IgD-negative memory B cell (primary cell): ENCODE measurements at regions not wholly inside any gene's neighbourhood (a gene's known extent, or its start where the extent isn't known, plus 50 kb on each side); places are given as distances from the start of the nearest gene placed in this dataset.

Experiments
- H3K27ac Mint-ChIP-seq, 3 donors: one replicate each; pipeline ENCODE4 v1.8.0; 2020 to 2022; ENCODE audit warnings: mild to moderate bottlenecking in 3 of 3, mixed read lengths in 3 of 3, moderate library complexity in 1 of 3
- H3K27me3 Mint-ChIP-seq: one replicate; pipeline ENCODE4 v1.8.0; 2021; ENCODE audit warnings: mixed read lengths
- H3K36me3 Mint-ChIP-seq: one replicate; pipeline ENCODE4 v1.8.0; 2020; ENCODE audit warnings: mild to moderate bottlenecking, mixed read lengths
- H3K4me1 Mint-ChIP-seq, 3 donors: one replicate each; pipeline ENCODE4 v1.8.0; 2020 to 2022; ENCODE audit warnings: mixed read lengths in 3 of 3, mild to moderate bottlenecking in 1 of 3
- H3K4me3 Mint-ChIP-seq, 4 donors: one replicate each; pipeline ENCODE4 v1.8.0; 2020 to 2022; ENCODE audit warnings: mild to moderate bottlenecking in 4 of 4, mixed read lengths in 4 of 4, moderate library complexity in 3 of 4
- H3K9me3 Mint-ChIP-seq, 3 donors: one replicate each; pipeline ENCODE4 v1.8.0; 2020 to 2021; ENCODE audit warnings: mixed read lengths in 3 of 3, mild to moderate bottlenecking in 1 of 3

DNA sequence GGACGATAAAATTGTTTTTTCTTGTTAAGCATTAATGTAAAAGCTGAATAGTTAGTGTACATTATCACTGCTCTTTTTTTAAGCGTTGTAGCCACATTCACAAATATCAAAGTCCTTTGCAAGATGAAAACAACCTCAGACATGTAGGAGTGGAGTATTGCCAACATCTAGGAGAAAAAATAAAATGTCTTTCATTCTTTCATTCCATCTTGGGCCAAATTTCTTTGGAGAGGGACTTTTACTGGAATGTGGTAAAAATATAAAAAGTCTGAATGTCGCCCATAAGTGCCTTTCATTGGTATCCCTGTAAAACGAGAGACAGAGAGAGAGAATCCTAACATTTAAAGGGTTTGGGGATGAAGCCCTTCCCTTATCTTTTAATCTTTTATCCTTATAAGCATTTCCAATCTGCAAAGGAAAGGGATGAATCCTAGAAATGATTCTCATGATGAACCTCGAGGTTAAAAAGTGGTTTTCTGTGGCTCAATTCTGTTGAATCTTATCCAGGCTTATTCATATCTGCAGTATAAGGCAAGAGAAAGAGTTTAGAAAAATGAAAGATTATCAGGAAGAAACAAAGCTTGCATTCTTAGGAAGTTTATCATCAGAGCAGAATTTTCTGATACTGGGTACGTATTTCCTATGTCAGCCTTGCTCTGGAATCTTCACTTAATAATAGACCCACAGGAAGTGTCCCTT is 1031.7 kb downstream of the MCTP2 start:
- Mint-ChIP-seq H3K4me3 (no peak overlapping the region), H3K36me3 (no peaks in the 10 kb centered on the region), H3K27ac (no peak overlapping the region), H3K27me3 (no peaks in the 10 kb centered on the region), H3K4me1 (no peaks in the 10 kb centered on the region), H3K9me3 (peaks cover 0 to 1% (median 0%) of the 10 kb centered on the region in 3 donors)

DNA sequence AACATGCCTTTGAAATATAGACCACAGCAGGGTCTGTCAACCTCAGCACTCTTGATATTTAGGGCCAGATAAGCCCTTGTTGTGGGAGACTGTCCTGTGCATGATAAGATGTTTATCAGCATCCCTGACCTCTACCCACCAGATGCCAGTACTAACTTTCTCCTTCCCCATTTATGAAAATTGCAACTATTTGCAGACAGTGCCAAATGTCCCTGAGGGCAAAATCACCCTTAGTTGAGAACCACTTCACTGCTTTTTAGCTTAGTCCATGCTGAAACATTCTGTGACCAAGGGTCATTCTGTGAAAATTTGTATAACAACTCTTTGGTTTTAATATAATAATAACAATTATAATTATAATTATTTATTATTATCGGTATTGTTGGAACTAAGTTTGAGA is 1032.4 kb downstream of the MCTP2 start:
- Mint-ChIP-seq H3K4me1 (no peaks in the 10 kb centered on the region), H3K27ac (no peak overlapping the region), H3K27me3 (no peaks in the 10 kb centered on the region), H3K4me3 (no peak overlapping the region), H3K9me3 (peaks cover 0 to 2% (median 1%) of the 10 kb centered on the region in 3 donors), H3K36me3 (no peaks in the 10 kb centered on the region)

DNA sequence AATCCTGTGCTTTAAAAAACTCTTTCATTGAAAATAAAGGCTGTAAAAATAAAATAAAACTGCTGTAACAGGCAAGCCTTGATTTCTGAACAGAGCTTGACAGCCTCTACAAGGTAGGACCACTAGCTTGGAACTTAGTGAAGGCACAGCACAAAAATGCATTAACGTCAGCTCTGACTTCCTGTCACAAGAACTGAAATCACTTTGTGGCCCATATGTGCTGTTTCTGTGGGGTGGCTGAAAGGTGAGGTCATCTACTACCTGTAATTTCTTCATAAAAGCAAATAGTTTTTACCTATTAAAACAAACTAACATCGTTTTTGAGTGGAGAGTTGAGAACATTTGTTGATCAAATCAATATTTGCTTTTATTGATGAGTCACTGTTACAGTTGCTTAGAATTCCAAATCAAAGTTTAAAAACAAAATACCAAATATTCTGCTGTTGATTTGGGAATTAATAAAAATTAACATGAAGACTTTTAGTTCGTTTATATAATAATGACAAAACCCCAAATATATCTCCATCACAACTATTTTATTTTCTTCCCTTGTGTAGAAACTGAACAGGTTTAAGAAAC is 1034.1 kb downstream of the MCTP2 start:
- Mint-ChIP-seq H3K36me3 (no peaks in the 10 kb centered on the region), H3K4me1 (no peaks in the 10 kb centered on the region), H3K9me3 (peaks cover 0 to 3% (median 3%) of the 10 kb centered on the region in 3 donors), H3K27me3 (no peaks in the 10 kb centered on the region), H3K4me3 (no peak overlapping the region), H3K27ac (no peak overlapping the region)

DNA sequence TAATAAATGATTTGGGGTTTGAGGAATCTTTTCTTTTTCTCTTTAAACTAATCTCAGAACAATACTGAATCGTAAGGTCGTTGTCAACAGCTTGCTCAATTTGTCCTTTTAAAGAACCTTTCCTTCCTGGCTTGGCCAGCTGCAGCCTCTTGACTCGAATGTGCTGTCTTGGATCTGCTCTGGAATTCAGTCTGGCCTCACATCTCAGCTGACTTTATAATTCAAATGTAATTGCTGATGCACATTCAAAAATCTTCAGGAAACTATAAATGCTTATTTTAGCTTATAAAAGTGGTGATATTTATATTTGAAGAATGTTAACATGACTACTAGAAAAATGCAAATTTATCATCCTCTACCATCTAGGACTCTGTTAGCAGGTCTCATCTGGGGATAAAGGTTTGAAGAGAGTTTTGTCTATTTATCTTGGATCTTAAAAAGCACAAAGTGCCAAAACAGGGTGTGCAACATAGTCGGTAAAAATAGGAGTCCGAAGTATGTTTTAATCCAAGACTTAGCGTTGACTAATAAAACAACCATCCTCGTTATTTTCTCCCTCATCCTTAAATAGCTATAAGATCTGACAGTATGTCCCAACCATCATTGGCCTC is 1035.2 kb downstream of the MCTP2 start:
- no peak overlapping the region for H3K27ac Mint-ChIP-seq
- H3K9me3 Mint-ChIP-seq: peaks cover 0 to 8% (median 3%) of the 10 kb centered on the region in 3 donors
- no peaks in the 10 kb centered on the region for H3K4me1 Mint-ChIP-seq
- H3K4me3 Mint-ChIP-seq: no peak overlapping the region
- H3K27me3 Mint-ChIP-seq: no peaks in the 10 kb centered on the region
- H3K36me3 Mint-ChIP-seq: no peaks in the 10 kb centered on the region

DNA sequence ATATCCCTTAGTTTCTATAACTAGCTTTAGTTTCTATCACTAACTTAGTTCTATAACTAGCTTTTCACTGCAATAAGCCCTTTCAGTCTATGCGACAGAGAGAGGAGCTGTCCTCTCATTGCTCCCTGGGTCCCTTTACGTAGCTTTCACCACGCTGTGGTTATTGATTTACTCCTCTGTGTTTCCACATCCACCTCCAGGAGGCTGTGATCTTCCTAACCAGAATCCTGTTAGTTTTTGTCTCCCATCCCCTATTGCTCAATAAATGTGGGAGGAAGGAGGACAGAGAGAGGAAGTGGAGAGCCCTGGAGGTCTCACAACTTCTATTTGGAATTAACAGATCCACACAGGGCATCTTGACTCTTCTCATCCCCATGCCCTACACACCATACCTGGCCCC is 1036.1 kb downstream of the MCTP2 start:
- Mint-ChIP-seq H3K4me1 (no peaks in the 10 kb centered on the region), H3K27me3 (no peaks in the 10 kb centered on the region), H3K27ac (peak overlapping the region in 1 of 3 donors; percentile 50), H3K9me3 (peaks cover 0 to 13% (median 3%) of the 10 kb centered on the region in 3 donors), H3K4me3 (no peak overlapping the region), H3K36me3 (no peaks in the 10 kb centered on the region)

DNA sequence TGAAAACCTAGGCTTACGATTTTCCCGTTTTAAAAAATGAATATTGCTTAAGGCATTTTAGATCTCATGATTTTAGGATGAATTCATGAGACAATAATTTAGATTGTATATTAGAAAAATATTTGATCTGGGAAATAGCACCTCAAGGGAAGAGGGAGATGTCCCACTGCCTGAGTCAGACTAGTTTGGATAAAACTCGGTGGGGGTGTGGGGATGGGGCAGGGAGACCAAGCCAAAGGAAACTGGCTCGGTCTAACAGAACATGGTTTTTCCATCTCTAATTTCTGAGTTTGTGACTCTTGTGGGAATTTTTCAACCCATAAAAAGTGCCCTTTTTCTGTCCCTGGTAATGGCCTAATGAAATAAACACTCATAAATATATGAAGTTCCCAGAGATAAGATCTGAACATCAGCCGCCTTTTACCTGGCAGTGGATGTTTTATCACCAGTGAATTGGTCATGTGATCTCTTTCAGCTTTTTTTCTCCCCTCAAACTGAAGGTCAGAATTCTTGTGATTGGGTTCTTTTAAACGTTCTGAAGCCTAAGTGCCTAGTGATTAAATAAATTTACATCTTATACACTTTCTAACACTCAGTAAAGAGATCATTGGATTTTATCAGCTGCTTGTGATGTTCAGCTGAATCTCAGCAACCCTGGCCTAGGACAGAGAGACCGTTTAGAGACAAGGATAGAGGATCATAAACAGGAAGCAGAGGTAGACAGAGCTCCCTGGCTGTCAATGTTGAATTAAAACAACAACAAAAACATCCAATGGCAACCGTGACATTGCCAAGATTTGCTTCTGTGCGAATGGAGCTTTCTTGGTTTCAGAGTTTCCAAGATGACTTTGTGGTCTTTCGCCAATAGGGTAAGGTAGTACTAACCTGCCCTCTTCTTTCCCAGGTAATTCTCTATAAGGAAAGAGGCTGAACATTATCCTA is 1038.2 kb downstream of the MCTP2 start:
- peaks cover 0 to 13% (median 3%) of the 10 kb centered on the region in 3 donors for H3K9me3 Mint-ChIP-seq
- H3K27ac Mint-ChIP-seq: no peak overlapping the region
- no peaks in the 10 kb centered on the region for H3K4me1 Mint-ChIP-seq
- no peak overlapping the region for H3K4me3 Mint-ChIP-seq
- no peaks in the 10 kb centered on the region for H3K36me3 Mint-ChIP-seq
- no peaks in the 10 kb centered on the region for H3K27me3 Mint-ChIP-seq

DNA sequence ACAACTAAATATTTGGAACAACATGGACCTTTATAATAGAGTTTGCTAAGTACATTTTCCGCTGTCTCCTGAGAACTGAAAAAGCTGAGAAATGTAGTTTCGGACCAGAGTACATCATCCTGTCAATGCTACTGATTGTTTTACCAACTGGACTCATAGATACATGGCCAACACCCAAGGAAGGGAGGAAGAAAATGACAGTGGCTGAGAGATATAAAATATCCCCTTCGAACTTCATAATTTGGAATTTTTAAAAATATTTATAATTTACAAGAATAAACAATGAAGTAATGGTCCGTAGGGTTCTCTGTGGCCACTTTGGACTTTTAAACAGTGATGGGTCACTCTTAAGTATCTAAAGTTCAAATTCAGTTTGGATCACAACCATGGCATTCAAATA is 1042.7 kb downstream of the MCTP2 start:
- no peak overlapping the region for H3K4me3 Mint-ChIP-seq
- no peaks in the 10 kb centered on the region for H3K4me1 Mint-ChIP-seq
- H3K27ac Mint-ChIP-seq: no peak overlapping the region
- H3K27me3 Mint-ChIP-seq: peaks cover 2% of the 10 kb centered on the region
- H3K36me3 Mint-ChIP-seq: no peaks in the 10 kb centered on the region
- peaks cover 2 to 12% (median 3%) of the 10 kb centered on the region in 3 donors for H3K9me3 Mint-ChIP-seq

DNA sequence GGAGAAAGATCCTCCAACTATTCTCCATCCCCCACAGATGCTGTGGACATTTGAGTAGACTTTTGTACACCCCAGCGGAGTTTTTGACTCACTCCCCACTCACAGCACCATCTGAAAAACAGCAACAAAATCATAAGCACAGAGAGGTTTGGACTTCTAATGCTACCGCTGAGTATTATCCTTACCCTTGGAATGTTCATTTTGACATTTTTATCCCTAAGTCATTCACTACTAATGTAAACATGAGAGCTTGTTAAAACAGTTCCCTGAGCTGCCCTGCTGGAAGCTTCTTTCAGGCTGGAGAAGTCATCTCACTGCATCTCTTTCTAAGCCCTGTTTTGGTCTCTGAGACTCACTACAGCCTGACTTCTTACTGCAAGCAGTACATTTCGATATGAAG is 1045.9 kb downstream of the MCTP2 start:
- Mint-ChIP-seq H3K27me3 (peaks cover 2% of the 10 kb centered on the region), H3K9me3 (peaks cover 0 to 4% (median 3%) of the 10 kb centered on the region in 3 donors), H3K36me3 (no peaks in the 10 kb centered on the region)

DNA sequence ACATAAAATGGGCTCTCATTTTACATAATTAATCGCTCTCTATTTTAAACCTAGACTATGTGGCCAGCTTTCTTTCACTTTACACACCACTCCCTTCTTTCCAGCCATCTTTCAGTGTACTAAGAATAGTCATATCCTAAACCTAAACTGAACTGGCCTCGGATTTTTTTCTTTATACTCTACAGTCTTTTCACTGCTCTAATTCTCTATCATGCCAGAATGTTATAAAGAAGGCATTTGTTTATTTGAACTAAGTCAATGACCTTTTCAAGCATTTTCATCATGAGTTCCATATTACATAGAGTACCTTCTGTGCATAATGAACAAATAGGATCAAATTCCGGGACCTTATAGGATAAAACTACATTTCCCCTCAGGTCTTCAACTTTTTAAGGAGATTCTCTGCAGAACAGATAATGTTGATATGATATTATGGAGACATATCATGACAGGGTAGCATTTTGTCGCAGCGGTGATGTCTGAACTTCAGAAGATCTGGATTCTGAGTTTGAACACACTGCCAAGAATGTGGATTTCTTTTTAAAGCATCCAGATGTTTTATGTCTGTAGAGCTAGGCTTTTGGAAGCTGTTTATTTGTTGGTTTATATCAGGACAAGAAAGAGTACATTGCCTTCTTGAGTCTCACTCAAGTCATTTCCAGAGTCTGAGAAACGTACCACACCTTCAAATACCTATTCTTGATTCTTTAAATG is 1047.3 kb downstream of the MCTP2 start:
- Mint-ChIP-seq H3K27me3 (peaks cover 2% of the 10 kb centered on the region), H3K9me3 (peaks cover 0 to 4% (median 3%) of the 10 kb centered on the region in 3 donors), H3K4me3 (no peak overlapping the region), H3K4me1 (no peaks in the 10 kb centered on the region), H3K36me3 (no peaks in the 10 kb centered on the region), H3K27ac (no peak overlapping the region)

More for the DNA sequence above, 1045.9 kb downstream of the MCTP2 start:
- Mint-ChIP-seq H3K4me3 (no peak overlapping the region), H3K27ac (no peak overlapping the region), H3K4me1 (no peaks in the 10 kb centered on the region)

DNA sequence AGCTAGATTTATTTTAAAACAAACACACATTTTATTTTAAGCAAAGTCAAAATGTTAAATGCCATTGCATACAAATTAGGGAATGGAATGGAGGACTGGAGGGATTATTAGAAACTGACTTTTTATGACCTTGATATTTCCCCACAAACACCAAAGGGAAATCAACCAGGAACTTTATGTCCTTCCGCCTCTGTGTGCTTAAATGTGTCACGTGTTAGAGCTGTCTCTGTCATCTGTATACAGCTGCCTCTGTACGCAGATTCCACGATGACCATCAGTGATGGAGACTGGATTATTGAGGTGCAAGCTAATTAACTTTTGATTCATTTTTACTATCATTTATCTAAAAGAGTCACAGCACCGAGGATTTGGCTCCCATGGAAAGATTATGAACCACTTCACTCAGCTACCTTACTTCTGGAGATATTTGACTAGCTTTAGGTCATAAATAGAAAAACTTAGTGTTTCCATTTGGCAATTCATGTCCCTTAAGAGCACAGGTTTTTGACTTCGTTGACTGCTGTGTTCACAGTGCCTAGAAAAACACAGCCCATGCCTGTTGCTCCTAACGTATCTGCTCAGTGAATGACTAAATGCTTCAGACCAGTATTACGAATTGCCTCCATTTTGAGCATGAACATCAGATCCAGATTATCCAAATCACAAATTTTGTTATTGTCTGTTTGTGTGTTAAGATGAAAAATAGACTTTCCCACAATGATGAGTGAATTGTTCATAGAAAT is 1048.1 kb downstream of the MCTP2 start:
- peaks cover 0 to 4% (median 3%) of the 10 kb centered on the region in 3 donors for H3K9me3 Mint-ChIP-seq
- no peaks in the 10 kb centered on the region for H3K4me1 Mint-ChIP-seq
- no peaks in the 10 kb centered on the region for H3K36me3 Mint-ChIP-seq
- H3K27ac Mint-ChIP-seq: no peak overlapping the region
- H3K4me3 Mint-ChIP-seq: no peak overlapping the region
- H3K27me3 Mint-ChIP-seq: peaks cover 2% of the 10 kb centered on the region

DNA sequence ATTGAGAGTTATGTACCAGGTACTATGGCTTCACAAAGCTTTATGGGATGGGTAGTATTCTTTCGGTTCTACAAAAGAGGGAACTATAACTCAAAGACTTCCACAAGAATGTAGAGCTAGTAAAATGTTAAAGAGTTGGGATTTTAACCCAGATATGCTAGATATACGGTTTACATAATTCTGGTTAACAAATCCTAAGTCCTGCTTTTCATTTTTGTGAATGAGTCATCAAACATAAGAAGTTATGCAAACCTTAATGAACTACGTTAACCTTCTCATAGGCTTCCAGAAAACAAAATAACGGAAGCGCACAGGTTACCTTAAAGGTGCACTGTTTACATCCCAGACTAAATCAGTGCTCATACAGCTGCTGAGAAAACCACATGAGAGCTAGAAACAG is 1049.3 kb downstream of the MCTP2 start:
- no peak overlapping the region for H3K4me3 Mint-ChIP-seq
- no peaks in the 10 kb centered on the region for H3K27me3 Mint-ChIP-seq
- H3K36me3 Mint-ChIP-seq: no peaks in the 10 kb centered on the region
- H3K4me1 Mint-ChIP-seq: no peaks in the 10 kb centered on the region
- no peak overlapping the region for H3K27ac Mint-ChIP-seq
- peaks cover 0 to 4% (median 0%) of the 10 kb centered on the region in 3 donors for H3K9me3 Mint-ChIP-seq

DNA sequence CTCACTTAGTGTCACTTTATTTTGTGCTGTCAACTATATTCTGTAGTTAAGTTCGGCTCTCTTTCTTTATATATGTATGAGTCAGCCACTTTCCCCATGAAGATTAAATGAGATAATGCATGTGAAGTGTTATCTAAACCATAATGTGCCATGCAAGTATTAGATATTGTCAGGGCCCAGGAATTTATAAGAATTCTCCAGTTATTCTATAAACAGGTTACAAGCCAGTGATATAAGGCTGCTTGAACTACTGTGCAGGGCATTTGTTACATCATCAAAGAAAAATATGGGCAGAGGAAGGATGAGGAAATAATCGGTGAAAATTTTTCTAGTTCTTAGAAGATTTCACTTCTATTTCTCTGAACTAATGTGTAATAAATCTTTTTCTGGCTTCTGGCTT is 1049.0 kb upstream of the NR2F2 start:
- Mint-ChIP-seq H3K4me1 (no peaks in the 10 kb centered on the region), H3K4me3 (no peak overlapping the region), H3K9me3 (peaks cover 0 to 4% (median 0%) of the 10 kb centered on the region in 3 donors), H3K36me3 (no peaks in the 10 kb centered on the region), H3K27ac (no peak overlapping the region), H3K27me3 (no peaks in the 10 kb centered on the region)

DNA sequence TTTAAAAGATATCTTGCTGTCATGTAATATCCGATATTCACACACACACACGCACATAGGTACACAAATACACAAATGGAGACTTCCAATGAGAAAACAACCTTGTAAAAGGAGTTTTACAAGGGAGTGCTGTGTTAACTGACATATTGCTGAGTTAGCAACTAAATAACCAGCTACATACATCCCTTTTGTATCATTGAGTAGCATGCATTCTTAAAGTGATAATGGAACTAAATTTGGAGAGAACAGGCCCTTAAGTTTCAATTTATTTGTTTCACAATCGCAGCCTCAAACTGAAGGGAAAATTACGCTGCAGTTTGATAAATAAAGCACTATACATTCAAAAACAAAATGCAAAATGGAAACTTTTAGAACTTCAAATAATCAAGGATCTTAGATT is 1046.0 kb upstream of the NR2F2 start:
- Mint-ChIP-seq H3K9me3 (peaks cover 0 to 1% (median 0%) of the 10 kb centered on the region in 3 donors), H3K27me3 (no peaks in the 10 kb centered on the region), H3K36me3 (no peaks in the 10 kb centered on the region), H3K4me3 (no peak overlapping the region), H3K4me1 (no peaks in the 10 kb centered on the region), H3K27ac (no peak overlapping the region)

DNA sequence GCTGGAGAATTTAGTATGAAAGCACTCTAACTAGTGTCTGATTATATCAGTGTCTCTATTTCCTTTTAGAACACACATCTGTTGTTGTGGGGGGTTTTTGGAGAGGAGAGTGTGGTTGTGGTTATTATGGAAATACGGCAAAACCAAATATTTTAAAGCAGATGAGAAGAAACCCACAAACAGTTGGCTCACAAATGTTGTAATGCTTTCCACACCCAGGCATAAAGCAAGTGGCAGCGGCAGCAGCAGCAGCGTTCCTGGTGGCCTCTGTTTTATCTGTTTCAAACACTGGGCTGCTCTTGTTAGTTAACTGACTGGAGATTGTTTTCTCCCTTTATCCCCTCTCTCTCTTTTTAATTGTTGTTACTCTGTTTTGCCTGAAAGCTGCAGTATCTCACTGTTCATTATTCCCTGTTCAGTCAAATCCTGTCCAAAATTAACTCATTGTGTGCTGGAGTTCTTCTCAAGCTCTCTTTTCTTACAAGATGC is 1045.5 kb upstream of the NR2F2 start:
- Mint-ChIP-seq H3K27ac (no peak overlapping the region), H3K4me1 (no peaks in the 10 kb centered on the region), H3K9me3 (peaks cover 0 to 1% (median 0%) of the 10 kb centered on the region in 3 donors), H3K36me3 (no peaks in the 10 kb centered on the region), H3K4me3 (peak overlapping the region in 1 of 4 donors; percentile 18), H3K27me3 (no peaks in the 10 kb centered on the region)
